ENCODE measurements at regions not wholly inside any gene's neighbourhood (a gene's known extent, or its start where the extent isn't known, plus 50 kb on each side); places are given as distances from the start of the nearest gene placed in this dataset.
"Not testable (repeated sequence)": the region's sequence is repeated elsewhere in the genome, so short reads cannot be mapped to it uniquely, and the experiment has no call there.

DNA sequence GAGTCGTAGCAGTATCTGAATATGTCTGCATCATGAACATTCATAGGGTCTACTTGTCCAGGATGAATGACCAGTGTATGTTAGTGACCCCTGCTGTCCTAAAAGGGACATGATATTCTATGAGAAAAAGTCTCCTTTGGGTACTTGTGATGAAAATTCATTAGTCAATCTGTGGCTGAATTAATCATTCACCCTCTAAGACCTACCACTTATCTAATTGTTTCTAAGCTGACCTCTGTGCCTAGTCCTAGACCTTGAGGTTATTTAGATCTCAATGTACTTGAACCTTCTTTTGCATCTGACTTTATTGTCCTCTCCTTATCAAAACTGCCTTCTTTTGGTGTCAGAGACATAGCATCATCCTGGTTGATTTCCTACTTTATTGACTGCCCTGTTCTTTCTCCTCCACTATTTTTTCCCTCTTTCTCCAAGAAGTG, 799.3 kb downstream of the DIPK2A start:
- DNase-seq = peak; percentile 60 to 63

DNA sequence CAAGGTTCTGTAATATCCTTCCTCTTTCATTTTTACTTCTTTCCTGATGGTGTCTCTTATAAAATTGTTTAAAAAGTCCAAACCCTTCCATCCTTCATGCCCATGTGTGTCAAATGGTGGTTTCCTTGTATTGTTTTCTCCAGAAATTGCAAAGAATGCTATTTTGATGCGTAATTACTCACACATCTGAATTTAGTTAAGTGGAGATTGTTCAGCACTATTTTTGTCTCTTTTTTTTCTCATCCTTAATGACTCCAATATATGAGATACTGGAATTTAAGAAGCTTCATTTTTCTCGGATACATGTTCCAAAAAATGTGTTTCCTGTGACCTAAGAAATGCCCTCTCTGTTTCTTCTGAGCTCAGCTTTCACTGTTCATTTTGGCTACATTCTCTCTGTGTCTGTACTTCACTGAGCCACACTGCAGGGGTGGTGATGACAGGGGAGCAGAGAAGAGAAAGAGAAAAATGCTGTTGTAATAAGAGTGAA, 799.8 kb downstream of the DIPK2A start:
- DNase-seq = no peak

DNA sequence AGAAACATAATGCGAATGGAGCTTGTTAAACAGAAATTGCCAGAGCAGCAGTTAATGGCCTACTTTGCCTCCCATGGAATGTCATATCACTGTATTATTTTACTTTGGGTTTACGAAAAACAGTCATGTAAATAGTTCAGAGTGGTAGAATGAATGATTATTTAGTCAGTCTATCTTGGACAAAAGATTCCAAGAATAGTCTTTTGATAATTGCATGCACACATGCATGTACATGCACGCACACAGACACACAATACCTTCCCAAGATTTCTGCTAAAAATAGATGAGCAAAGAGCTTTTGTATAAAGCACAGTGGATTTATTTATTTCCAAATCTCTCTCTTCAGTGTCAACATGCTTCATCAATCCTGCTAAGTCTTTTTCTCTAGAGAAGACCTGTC, 800.7 kb downstream of the DIPK2A start:
- DNase-seq = no peak

DNA sequence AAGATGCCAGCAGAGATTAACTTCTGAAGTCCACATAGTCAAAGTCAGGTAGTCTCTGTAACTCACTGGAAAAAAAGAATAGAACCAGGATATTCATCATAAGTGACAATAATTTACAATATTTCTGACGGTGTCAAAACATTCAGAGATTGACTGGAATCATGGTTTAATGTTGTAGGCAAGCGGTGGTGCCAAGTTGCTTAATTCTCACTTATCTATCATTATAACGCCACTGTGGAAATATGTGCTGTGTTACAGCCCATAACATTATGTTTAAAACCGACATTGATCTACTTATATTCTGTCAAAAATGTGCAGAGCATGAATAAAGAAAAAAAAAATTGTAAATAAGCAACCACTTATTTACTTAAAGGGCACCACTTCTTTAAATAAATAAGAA, 801.7 kb downstream of the DIPK2A start:
- no peak for DNase-seq

DNA sequence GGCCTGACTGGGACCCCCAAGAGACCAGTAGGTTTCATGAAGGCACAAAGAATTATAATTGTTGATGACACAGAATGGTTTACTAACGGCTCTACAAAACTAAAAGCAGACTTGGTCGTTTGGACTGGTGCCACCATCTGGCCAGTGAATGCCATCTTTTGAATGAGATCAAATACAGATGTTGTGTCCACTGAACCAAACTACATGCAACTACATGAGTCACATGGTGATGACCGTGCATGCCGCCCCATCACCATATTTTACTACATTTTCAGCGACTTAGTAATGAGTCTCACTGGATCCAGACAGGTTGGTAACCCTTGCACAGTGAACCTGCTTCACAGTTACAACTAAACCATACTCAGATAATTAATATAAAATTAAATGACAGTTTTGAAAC, 803.3 kb downstream of the DIPK2A start:
- no peak for DNase-seq

DNA sequence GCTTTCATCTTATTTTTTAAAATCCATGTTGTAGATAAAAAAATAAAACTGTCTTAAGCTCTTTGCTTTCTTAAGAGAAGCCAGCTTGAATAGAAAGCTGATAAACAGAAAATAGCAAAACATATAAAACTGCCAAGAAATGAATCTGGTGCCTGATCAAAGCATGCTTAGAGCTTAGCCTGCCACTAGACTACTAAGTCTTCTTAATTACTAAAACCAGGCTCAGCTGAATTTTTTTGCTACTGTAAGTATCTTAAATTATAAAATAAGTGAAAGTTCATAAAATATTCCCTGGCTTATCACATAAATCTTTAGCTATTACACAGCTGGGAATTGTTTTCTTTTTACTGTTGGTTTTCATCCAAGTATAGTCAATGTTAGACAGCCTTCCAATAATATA, 803.9 kb downstream of the DIPK2A start:
- no peak for DNase-seq

DNA sequence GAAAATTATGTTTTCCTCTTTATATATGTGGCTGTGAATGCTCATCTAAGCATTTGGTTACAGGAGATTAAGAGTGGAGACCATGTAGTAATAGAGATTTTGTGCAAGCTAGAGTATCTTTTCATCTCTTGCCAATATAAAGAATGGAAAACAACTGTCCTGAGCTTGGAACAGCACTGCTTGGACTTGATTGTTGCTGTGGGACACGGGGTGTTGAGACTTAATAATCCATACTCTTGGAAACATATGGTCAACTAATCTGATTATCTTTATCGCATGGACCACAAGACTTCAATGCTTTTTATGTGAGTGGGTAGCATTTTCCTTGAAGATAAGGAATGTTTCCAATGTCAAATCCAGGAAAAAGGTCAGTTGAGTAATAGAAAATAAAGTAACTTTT, 806.3 kb downstream of the DIPK2A start:
- no peak for DNase-seq

DNA sequence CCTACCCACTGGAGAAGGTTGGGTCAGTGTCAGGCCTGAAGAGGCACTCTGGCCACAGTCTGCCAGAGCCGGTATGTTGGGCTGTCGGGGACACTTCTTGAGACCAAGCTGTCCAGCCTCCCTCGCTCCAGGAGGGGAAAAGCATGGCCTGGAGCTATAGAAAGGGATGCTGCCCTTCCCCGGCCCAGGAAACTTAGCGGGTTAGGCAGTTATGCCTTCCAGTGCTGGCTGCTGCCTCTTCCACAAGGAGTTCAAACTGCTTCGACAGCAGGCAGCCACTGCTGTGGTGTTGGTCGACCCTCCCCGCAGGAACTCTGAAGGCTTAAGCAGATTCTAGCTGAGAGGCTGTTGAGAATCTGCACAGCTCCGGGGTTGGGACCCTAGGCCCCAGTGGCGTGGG, 819.4 kb downstream of the DIPK2A start:
- no peak for DNase-seq

DNA sequence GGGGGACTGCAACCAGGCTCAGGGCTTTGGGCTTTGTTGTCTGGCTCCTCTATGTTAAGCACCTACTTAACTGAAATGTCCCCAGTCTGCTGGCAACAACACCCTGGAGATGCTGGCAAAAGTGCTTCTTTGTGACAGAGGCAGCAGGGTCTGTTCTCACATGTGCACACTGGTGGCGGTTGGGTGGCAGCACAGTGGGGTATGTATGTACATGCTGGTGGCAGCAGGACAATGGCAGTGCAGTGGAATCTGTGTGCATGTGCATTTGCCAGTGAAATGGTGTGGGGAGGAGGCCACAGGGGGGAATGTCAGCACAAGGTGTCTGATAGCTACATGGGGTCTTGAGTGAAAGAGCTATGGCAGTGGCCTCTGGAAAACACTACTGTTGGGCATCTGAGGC, 830.3 kb downstream of the DIPK2A start:
- DNase-seq = no peak

DNA sequence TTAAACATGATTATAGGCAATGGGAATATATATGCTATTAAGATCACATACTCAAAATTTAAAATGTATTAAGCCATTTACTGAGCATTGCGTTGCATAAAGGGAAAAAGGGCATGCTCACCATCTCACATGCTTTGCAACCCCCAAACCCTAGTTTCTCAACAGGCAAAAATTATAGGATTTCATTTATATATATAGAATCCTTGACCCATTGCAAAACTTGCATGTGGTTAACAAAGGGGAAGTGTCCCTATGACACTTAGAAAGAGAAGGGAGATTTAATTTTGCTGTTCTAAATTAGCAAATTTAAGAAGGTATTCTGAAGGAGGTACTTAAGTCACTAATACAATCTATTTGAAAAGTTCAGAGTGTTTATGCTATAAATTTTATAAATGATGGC, 837.8 kb downstream of the DIPK2A start:
- DNase-seq = peak; percentile 71 to 77

DNA sequence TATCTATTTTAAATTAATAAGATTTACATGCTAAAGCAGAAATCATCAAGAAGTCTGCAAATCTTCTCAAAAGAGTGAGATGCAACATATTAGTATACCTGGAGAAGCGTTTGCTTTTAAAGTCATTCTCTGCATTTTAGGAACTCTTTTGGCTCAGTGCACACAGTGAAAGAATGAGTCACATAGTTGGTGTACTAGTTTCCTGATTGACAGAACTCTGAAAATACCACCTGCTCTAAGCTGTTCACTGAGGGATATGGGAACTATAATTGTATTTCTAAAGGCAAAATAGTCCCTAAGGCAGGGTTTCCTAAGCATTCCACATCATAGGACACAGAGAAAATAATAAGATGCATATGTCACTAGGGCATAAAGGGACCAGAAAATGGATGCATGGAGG, 838.5 kb downstream of the DIPK2A start:
- no peak for DNase-seq

DNA sequence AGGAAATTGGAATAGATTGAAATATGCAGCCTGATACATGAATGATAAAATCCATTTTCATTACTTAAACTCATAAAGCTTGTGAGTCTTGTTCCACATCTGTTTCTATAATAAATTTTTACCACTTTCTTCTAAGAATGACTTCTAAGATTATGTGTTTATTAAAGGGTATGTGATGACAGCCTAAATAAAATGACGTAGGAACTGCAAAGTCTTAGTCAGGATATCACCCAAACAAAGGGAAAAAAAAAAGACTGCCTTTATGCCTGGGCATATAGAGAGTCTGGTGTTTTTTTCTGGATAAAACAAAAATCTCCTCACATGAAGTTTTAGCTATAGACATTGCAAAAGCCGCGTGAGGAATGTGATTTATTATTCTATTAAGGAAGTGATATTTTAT, 844.0 kb downstream of the DIPK2A start:
- no peak for DNase-seq

DNA sequence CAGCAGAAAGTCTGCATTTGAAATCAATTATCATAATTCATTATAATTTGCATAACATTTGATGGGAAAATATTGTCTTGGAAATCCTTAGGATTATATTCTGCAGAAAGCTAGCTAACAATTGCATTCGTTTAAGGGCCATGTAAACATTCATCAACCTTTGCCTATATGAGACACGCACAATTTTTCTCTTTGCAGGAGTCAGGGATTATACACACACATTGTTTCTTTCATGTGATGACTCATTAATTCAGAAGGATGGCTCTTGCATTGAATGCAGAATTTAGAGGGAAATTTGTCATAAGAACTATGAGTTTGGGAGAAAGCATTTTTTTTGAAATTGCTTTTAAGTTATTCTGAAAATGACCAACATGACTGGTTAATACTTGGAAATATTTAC, 844.7 kb downstream of the DIPK2A start:
- no peak for DNase-seq

DNA sequence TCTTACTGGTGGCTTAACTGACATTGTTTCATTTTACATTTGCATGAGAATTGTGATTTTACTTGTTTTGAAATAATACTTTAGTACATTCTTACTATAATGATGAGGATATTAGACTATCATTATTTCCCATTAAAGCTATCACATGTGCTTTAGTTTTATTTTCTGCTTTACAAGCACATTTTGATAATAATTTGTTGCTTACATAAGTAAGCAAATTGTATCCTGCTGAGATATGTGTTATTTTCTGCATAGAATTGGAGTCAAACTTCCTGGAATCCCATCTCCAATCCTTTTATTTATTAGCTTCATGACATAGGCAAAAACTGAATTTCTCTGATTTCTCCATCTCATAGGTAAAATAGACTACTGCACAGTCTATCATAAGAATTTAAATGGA, 847.4 kb downstream of the DIPK2A start:
- no peak for DNase-seq

DNA sequence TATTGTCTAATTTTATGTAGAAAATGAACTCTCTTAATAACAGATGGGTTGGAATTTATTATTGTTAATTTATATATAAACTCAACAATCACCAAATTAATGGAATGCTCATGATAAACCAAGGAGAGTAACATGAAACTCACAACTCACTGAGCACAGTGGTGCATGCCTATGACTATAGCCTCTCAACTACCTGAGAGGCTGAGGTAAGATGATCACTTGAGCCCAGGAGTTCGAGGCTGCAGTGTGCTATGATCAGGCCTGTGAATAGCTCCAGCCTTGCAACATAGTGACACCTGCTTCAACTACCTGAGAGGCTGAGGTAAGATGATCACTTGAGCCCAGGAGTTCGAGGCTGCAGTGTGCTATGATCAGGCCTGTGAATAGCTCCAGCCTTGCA, 848.6 kb downstream of the DIPK2A start:
- not testable (repeated sequence) for DNase-seq

DNA sequence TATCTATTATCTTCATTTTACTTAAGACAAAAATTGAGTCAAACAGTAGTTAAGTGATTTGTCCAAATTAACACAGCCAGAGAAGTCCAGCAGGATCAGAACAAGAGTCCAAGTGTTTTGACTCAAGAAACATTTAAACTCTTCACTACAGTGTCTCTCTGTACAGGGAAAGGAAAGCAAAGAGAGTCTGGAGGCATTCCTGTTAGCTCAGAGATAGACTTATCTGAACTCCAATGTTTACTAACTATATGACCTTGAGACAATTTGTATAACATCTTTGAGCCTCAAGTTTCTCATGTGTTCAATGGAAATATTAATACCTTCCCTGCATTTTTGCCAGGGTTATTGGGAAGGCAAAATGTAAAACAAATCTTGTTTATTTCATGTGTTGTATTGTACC, 849.1 kb downstream of the DIPK2A start:
- no peak for DNase-seq

DNA sequence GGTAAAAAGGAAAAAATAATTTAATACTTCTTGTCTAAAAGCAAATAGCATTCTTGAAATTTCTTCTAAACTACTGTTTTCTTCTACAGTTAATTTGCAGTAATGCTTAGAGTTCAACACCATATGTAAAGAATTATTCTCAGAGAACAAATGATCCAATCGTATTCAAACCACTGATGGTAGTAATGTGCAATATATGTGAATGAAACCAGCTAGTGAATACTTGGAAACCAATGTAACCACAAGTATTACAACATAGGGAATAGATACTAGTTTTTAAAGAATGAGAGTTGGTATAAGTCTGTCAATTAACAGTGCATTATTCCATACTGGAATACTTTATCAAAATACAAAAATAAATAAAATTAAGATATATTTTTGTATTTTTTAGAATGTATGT, 850.0 kb downstream of the DIPK2A start:
- peak in 1 of 2 experiments; percentile 14 for DNase-seq

DNA sequence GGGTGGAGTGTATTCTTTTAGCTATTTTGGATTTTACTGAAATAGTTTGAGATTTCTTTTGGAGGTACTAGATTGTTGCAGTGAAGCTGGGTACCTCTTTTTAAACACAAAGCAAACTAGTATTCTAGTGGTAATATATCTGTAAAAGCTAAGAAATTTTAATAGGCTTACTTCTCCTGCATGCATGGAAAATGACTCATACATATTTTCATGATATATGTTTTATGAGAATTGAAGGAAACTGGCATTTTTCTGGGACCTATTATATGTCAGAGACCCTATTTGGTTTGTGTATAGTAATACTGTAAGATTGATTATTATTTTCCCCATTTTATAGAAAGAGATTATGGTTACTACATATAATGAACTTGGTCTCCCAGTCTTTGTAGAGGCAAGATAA, 851.0 kb downstream of the DIPK2A start:
- DNase-seq = no peak

DNA sequence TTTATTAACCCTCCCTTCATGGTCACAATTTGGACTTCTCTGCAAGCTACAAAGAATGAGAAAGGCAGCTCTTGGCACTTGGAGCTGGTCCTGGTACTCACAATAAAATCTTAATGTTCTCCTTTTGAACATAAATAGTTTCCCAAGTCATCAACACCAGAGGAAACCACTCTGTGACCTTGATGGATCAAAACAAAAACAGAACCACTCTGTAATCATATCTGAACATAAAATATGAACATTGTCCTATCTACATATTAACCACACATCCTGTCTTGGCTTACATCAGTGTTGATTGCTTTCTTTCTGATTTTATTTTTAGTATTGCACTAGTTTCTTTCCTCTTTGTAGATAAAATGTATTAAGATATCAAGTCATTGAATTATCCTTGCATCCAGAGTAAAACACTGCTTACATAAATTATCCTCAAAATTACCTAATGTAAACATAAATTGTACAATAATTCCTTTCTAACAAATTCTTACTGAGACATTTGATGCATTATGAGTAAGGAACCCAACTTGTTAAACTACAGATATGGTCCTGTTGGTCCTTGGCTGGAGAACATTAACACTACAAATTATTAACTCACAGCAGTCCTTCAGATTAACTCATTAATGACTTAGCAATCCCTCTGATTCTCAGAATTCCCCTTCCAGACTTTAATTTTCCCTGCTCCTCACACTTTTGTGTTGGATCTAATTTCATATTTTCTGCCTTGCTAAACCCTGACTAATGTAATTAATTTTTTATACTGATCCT, 860.5 kb downstream of the DIPK2A start:
- DNase-seq = no peak

DNA sequence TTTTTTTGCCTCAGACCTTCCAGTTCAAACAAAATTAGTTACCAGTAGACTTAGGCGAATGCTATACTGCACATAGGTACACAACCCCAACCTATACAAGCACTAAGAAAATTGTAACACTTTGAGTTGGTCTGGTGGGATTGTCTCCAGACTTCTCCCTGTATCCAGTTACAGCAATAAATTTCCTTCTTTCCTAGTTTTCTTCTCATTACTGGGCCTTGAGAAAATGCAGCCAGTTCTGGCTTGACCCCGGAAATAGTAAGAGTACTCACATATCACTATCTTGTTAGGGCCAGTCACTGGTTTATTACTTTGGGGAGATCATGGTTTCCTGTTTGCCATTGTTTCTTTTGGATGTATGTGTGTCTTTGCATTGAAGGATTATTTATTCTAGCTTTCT, 868.4 kb downstream of the DIPK2A start:
- DNase-seq = no peak

DNA sequence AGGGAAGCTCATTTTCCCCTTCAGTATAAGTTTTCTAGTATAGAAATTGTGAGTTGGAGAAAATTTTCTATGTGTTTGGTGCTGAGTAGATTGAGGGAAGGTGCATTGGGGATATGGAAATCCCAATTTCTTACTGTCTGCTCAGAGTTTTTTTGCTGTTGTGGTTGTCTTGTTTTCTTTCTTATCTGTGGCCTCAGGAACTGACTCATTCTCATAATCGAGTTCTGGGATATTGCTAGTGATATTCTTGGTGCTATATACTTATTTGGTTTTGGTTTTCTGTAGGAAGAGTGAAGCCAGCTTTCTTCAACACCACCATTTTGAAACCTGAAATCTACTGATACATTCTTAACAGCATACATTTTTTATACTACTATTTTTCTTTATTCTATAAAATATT, 869.2 kb downstream of the DIPK2A start:
- no peak for DNase-seq

DNA sequence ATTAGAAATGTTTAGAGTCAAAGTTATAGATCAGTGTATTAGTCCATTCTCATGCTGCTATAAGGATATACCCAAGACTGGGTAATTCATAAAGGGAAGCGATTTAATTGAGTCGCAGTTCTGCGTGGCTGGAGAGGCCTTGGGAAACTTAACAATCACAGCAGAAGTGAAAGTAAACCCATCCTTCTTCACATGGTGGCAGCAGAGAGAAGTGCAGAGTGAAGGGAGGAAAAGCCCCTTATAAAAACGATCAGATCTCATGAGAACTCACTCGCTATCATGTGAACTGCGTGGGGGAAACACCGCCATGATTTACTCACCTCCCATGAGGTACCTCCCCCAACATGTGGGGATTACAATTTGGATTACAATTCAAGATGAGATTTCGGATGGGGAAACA, 871.5 kb downstream of the DIPK2A start:
- DNase-seq = no peak

DNA sequence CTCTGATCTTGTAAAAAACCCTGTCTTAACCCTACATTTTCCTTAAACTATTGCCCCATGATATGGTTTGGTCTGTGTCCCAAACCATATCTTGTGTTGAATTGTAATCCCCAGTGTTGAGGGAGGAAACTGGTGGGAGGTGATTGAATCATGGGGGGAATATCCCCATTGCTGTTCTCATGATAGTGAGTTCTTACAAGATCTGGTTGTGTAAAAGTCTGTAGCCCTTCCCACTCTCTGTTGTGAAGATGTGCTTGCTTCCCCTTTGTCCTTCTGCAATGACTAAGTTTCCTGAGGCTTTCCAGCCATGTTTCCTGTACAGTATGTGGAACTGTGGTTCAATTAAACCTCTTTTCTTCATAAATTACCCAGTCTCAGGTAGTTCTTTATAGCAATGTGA, 881.4 kb downstream of the DIPK2A start:
- DNase-seq = no peak

DNA sequence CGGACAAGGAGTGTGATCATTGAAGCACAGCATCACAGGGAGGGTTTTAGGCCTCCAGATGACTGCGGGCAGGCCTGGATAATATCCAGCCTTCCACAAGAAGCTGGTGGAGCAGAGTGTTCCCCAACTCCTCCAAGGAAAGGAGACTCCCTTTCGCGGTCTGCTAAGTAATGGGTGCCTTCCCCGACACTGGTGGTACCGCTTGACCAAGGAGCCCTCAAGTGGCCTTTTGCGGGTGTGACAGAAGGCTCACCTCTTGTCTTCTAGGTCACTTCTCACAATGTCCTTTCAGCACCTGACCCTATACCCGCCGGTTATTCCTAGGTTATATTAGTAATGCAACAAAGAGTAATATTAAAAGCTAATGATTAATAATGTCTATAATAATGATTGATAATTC, 882.4 kb downstream of the DIPK2A start:
- DNase-seq = not testable (repeated sequence)

DNA sequence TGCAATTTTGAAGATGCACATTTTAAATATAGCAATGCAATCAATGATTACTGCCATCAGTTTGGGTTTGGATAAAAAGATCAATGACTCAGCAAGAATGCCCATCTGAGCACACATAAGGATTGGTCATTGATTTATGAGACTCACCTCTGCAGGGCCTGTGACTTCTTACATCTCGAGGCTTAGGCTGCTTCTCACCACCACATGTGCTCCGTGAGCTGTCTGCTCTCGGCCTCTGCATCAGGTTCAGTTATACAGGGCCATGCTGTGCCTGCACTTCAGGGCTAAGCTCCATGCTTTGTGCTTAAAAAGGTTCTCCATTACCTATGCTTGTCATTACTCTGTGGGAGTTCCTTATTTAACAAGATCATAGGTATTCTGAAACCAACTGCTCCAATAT, 887.5 kb downstream of the DIPK2A start:
- DNase-seq = no peak

Data from AML-193 (cell line).